CD14-positive monocyte (primary cell): ENCODE measurements at regions not wholly inside any gene's neighbourhood (a gene's known extent, or its start where the extent isn't known, plus 50 kb on each side); places are given as distances from the start of the nearest gene placed in this dataset.

Source experiments
- DNase-seq, 3 donors: peaks; one replicate each; pipeline ENCODE4 v3.0.0-alpha.2; 2011 to 2022
- H2AFZ ChIP-seq: 2 replicates; pipeline ENCODE4 v1.6.0; 2012; ENCODE audit warnings: mild to moderate bottlenecking, low read depth, low read length, inconsistent platforms; ENCODE audit not compliant: insufficient read depth, poor library complexity, severe bottlenecking
- H3K27ac ChIP-seq, 2 donors: 1 replicate in 1 of 2; 2 replicates in 1 of 2; pipeline ENCODE4 v1.5.1; 2012 to 2013; ENCODE audit warnings: low read length in 2 of 2, control low read depth in 1 of 2, inconsistent platforms in 1 of 2, low read depth in 1 of 2, mild to moderate bottlenecking in 1 of 2
- H3K27me3 ChIP-seq, 2 donors: one replicate each; pipeline versions ENCODE4 v1.6.0 to v1.6.1; 2011 to 2013; ENCODE audit warnings: low read length in 2 of 2; ENCODE audit not compliant: control insufficient read depth in 2 of 2, insufficient read depth in 2 of 2
- H3K36me3 ChIP-seq, 2 donors: replicated peaks in 1 of 2; 1 replicate in 1 of 2; 2 replicates in 1 of 2; pipeline versions ENCODE4 v1.5.1 to v1.6.1; 2012 to 2013; ENCODE audit warnings: low read length in 2 of 2, control low read depth in 1 of 2, inconsistent platforms in 1 of 2, mild to moderate bottlenecking in 1 of 2; ENCODE audit not compliant: insufficient read depth in 2 of 2, control insufficient read depth in 1 of 2
- H3K4me1 ChIP-seq, 2 donors: 1 replicate in 1 of 2; 2 replicates in 1 of 2; pipeline versions ENCODE4 v1.5.1 to v1.6.1; 2012 to 2013; ENCODE audit warnings: low read length in 2 of 2, control low read depth in 1 of 2, inconsistent platforms in 1 of 2, mild to moderate bottlenecking in 1 of 2, moderate library complexity in 1 of 2; ENCODE audit not compliant: insufficient read depth in 2 of 2, control insufficient read depth in 1 of 2
- H3K4me2 ChIP-seq: replicated peaks from 2 replicates; pipeline ENCODE3; 2012; ENCODE audit warnings: low read length, moderate library complexity, mild to moderate bottlenecking; ENCODE audit not compliant: poor library complexity, severe bottlenecking; ENCODE audit errors: extremely low read depth
- H3K4me3 ChIP-seq, 3 experiments: fragments of 200-600 bp in 1 of 3; sonication (generic) in 1 of 3; replicated peaks in 1 of 3; 1 replicate in 2 of 3; 2 replicates in 1 of 3; pipeline ENCODE4 v1.5.1; 2011 to 2013; ENCODE audit warnings: low read length in 3 of 3, mild to moderate bottlenecking in 3 of 3, control low read depth in 2 of 3, low read depth in 2 of 3, inconsistent platforms in 1 of 3, moderate library complexity in 1 of 3
- H3K79me2 ChIP-seq: 2 replicates; pipeline ENCODE4 v1.6.0; 2012; ENCODE audit warnings: mild to moderate bottlenecking, control low read depth, inconsistent platforms, low read length, moderate library complexity; ENCODE audit not compliant: insufficient read depth
- H3K9ac ChIP-seq: 2 replicates; pipeline ENCODE4 v1.6.0; 2017; ENCODE audit warnings: low read length, mild to moderate bottlenecking; ENCODE audit not compliant: insufficient read depth, poor library complexity, severe bottlenecking
- H3K9me3 ChIP-seq, 2 donors: replicated peaks in 1 of 2; 1 replicate in 1 of 2; 2 replicates in 1 of 2; pipeline versions ENCODE4 v1.5.1 to v1.6.1; 2012 to 2013; ENCODE audit warnings: low read length in 2 of 2, control low read depth in 1 of 2; ENCODE audit not compliant: control insufficient read depth in 1 of 2, insufficient read depth in 1 of 2
- H4K20me1 ChIP-seq: 2 replicates; pipeline ENCODE4 v1.6.0; 2012; ENCODE audit warnings: mild to moderate bottlenecking, low read length, control low read depth, moderate library complexity; ENCODE audit not compliant: insufficient read depth
- H3K27ac Mint-ChIP-seq, 7 donors: one replicate each; pipeline ENCODE4 v1.8.0; 2020; ENCODE audit warnings: mild to moderate bottlenecking in 7 of 7, mixed read lengths in 7 of 7, moderate library complexity in 6 of 7, inconsistent platforms in 2 of 7
- H3K27me3 Mint-ChIP-seq, 3 donors: one replicate each; pipeline ENCODE4 v1.8.0; 2021 to 2022; ENCODE audit warnings: low read depth in 3 of 3, mild to moderate bottlenecking in 3 of 3, mixed read lengths in 3 of 3, moderate library complexity in 3 of 3, inconsistent platforms in 1 of 3
- H3K36me3 Mint-ChIP-seq, 2 donors: one replicate each; pipeline ENCODE4 v1.8.0; 2020; ENCODE audit warnings: mixed read lengths in 2 of 2, inconsistent platforms in 1 of 2, mild to moderate bottlenecking in 1 of 2
- H3K4me1 Mint-ChIP-seq: one replicate; pipeline ENCODE4 v1.8.0; 2020; ENCODE audit warnings: mild to moderate bottlenecking, mixed read lengths
- H3K4me3 Mint-ChIP-seq, 2 donors: one replicate each; pipeline ENCODE4 v1.8.0; 2020; ENCODE audit warnings: mild to moderate bottlenecking in 2 of 2, mixed read lengths in 2 of 2, moderate library complexity in 1 of 2
- H3K9me3 Mint-ChIP-seq, 7 donors: one replicate each; pipeline ENCODE4 v1.8.0; 2020 to 2022; ENCODE audit warnings: mixed read lengths in 7 of 7, mild to moderate bottlenecking in 6 of 7, moderate library complexity in 6 of 7, inconsistent platforms in 2 of 7
- WGBS: methylation state at CpG from one replicate; pipeline ENCODE4 v1.1.5; 2013; ENCODE audit warnings: missing lambda C conversion rate; ENCODE audit not compliant: insufficient coverage; 5-methylcytosine and 5-hydroxymethylcytosine counted together
- intact Hi-C, 2 donors: fragments of 100-400 bp; cut with micrococcal nuclease; formaldehyde crosslinking; loops; one replicate each; pipeline versions ENCODE4 v1.15.0 to v1.15.1; 2023
- TF ChIP-seq, protein P1 (sequence below): fragments of 200-600 bp; IDR thresholded peaks from one replicate; pipeline ENCODE4 v1.8.0; 2022; ENCODE audit warnings: antibody characterized with exemption, mild to moderate bottlenecking

GRCh38 chr20:11721411-11721810 lies 196.3 kb upstream of the BTBD3 start:
- intact Hi-C loops, result no loop called here
- Histone ChIP-seq H3K27ac (no peak overlapping the region), H3K4me3 (no peak overlapping the region), H3K9me3 (no peaks in the 10 kb centered on the region), H2AFZ (no peak overlapping the region), H3K4me1 (no peaks in the 10 kb centered on the region), H3K79me2 (no peaks in the 10 kb centered on the region), H3K9ac (no peak overlapping the region), H3K27me3 (no peaks in the 10 kb centered on the region), H4K20me1 (no peaks in the 10 kb centered on the region), H3K36me3 (no peaks in the 10 kb centered on the region), H3K4me2 (no peak overlapping the region)
- H3K4me1 Mint-ChIP-seq, result no peaks in the 10 kb centered on the region
- WGBS, result no CpG with 5 or more reads among the region's 2 CpGs
- H3K9me3 Mint-ChIP-seq, result peaks cover 0 to 1% (median 0%) of the 10 kb centered on the region in 7 donors
- no peaks in the 10 kb centered on the region for H3K36me3 Mint-ChIP-seq
- H3K27ac Mint-ChIP-seq, result no peak overlapping the region
- no peak for DNase-seq
- peaks cover 0 to 3% (median 3%) of the 10 kb centered on the region in 3 donors for H3K27me3 Mint-ChIP-seq
- TF ChIP-seq, protein P1, sequence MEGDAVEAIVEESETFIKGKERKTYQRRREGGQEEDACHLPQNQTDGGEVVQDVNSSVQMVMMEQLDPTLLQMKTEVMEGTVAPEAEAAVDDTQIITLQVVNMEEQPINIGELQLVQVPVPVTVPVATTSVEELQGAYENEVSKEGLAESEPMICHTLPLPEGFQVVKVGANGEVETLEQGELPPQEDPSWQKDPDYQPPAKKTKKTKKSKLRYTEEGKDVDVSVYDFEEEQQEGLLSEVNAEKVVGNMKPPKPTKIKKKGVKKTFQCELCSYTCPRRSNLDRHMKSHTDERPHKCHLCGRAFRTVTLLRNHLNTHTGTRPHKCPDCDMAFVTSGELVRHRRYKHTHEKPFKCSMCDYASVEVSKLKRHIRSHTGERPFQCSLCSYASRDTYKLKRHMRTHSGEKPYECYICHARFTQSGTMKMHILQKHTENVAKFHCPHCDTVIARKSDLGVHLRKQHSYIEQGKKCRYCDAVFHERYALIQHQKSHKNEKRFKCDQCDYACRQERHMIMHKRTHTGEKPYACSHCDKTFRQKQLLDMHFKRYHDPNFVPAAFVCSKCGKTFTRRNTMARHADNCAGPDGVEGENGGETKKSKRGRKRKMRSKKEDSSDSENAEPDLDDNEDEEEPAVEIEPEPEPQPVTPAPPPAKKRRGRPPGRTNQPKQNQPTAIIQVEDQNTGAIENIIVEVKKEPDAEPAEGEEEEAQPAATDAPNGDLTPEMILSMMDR, result no peak
- no peak overlapping the region for H3K4me3 Mint-ChIP-seq

GRCh38 chr20:11724097-11724496 lies 193.6 kb upstream of the BTBD3 start:
- no peak overlapping the region for H3K4me3 Mint-ChIP-seq
- TF ChIP-seq, protein P1, result no peak
- H3K27ac Mint-ChIP-seq, result no peak overlapping the region

More at GRCh38 chr20:11724097-11724496, 193.6 kb upstream of the BTBD3 start:
- H3K4me1 ChIP-seq, result no peaks in the 10 kb centered on the region
- H3K4me1 Mint-ChIP-seq, result no peaks in the 10 kb centered on the region
- H3K4me3 ChIP-seq, result no peak overlapping the region
- no peak overlapping the region for H3K4me2 ChIP-seq
- peaks cover 0 to 3% (median 0%) of the 10 kb centered on the region in 3 donors for H3K27me3 Mint-ChIP-seq
- H3K9me3 ChIP-seq, result no peaks in the 10 kb centered on the region
- no peak overlapping the region for H3K27ac ChIP-seq
- H3K36me3 ChIP-seq, result no peaks in the 10 kb centered on the region
- H3K79me2 ChIP-seq, result no peaks in the 10 kb centered on the region
- intact Hi-C loops, result no loop called here
- H3K27me3 ChIP-seq, result no peaks in the 10 kb centered on the region
- no peaks in the 10 kb centered on the region for H3K36me3 Mint-ChIP-seq
- DNase-seq, result no peak
- no peak overlapping the region for H2AFZ ChIP-seq
- H3K9ac ChIP-seq, result no peak overlapping the region
- no peaks in the 10 kb centered on the region for H4K20me1 ChIP-seq
- H3K9me3 Mint-ChIP-seq, result peaks cover 0 to 1% (median 0%) of the 10 kb centered on the region in 7 donors
- WGBS, result 80% methylated on average over 2 of the region's 3 CpGs
